ENCODE measurements at regions not wholly inside any gene's neighbourhood (a gene's known extent, or its start where the extent isn't known, plus 50 kb on each side); places are given as distances from the start of the nearest gene placed in this dataset.
"Not testable (repeated sequence)": the region's sequence is repeated elsewhere in the genome, so short reads cannot be mapped to it uniquely, and the experiment has no call there.

DNA sequence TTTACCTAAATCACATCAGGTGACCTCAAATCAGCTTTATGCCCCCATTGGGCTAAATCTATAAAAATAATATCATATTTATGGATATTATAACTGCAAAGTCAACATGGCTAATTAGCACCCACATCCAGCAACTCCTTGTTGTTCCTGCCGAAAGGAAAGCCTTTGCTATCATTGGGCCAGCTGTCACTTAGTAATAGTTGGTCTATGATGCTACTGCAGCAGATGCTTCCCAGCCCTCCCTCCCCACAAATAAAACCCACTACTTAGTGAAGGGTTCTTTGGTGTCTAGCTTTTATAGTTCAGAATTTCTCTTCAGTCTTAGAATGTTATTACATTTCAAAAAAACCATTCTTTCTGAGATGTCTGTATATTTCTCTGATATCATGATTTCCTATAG, 116.9 kb upstream of the ENPEP start:
- no peak for ATAC-seq

DNA sequence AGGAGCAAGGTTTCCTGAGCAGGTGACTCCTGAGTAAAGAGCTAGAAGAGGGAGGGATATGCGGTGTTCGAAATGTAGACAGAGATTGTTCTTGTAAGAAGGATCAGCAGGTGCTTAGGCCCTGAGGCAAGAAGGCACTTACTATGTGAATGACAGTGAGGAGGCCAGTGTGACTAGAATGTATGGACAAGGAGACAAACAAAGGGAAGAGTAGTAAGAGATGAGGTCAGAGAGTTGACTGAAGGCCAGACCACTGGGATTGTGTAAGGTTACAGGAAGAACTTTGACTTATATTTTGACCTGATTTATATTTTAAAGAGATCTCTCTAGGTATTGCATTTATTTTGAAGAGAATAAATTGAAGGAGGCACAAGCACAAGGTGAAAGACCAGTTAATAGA, 118.4 kb upstream of the ENPEP start:
- no peak for ATAC-seq

DNA sequence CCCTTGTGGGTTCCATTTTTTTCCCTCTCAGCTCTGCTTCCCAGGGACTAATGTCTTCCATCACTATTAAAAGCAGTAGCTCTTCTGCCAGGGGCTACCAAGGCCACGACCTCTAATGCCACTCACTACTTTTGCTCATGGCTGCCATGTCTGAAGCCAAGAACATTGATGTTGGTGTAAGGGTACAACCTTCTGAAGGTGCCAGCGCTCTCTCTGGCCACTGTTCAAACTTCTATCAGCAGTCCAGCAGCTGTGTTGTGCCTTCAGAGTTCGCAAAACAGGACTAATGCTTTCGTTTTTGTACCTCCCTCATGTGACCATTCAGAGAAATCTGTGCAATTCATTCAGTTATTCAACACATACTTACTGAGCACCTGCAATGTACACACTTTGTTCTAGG, 121.5 kb upstream of the ENPEP start:
- no peak for ATAC-seq

DNA sequence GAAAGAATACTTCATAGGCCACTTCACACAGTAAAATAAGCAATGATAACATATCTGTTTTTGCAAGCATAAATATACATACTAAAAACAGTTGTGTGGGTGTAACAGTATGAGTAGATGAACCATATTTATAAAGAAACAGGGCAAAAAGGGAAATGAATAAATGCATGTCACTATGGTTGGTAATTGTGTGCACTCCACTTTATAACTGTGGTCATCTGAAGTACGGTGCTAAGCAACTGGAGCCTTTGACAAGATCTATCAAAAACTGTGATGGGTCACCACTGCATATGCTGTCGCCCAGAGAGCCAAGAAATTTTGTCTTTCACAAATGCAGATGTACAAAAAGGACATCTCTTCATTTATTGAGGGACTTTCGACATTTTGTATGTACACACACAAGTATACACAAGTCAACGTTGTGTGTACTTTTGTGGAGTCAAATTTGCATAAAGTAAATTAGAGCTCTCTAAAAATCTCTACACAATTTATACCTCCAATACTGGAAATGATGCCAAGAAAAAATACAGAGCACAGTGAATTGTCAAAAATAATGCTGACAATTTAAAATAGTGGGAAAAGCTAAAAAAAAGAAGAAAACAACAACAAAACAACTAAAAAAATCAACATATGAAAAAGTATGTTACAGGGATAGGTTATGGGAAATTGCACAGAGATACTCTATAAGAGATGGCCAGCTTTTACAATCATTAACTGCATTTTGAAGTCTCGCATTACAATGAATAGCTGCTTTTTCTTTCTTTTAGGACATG, 123.1 kb upstream of the ENPEP start:
- ATAC-seq, result no peak

DNA sequence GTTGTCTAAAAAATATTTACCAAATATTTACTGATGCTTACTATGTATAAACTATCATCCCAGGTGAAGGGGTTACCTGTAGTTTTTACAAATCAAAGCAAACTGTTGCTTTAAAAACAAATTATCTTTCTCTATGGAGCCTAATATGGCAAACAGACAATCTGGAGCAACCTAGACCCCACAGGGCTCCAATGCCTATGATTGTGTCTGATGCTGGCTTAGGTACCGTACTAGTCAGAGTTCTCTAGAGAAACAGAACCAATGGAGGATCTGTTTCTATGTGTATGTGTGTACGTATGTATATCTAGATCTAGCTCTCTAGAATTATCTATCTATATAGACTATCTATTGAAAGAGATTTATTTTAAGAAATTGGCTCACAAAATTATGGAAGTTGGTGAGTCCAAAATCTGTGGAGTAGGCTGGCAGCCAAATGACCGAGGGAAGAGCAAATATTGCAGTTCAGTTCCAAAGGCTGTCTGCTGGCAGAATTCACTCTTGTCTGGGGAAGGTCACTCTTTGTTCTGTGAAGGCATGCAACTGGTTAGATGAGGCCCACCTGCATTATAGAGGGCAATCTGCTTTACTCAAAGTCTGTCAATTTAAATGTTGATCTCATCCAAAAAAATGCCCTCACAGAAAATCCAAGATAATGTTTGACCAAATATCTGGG, 127.1 kb upstream of the ENPEP start:
- ATAC-seq, result no peak

DNA sequence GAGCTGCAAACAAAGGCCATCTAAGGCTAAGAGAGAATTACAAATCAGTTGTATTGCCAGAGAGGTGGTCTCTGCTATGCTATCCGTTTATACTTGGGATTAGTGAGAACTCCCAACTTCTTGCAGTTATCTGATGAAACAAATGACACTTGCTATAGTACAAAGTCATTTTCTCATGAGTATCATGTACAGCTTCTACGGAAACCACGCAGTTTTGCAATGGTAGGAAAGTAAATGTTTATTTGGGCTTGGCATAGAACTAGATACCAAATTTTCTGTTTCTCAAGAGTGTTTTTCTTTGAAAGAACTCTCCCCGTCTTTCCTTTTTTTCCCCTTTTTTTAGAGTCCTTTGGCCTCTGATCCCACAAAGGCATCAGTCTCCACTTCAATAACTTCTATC, 128.2 kb upstream of the ENPEP start:
- no peak for ATAC-seq

DNA sequence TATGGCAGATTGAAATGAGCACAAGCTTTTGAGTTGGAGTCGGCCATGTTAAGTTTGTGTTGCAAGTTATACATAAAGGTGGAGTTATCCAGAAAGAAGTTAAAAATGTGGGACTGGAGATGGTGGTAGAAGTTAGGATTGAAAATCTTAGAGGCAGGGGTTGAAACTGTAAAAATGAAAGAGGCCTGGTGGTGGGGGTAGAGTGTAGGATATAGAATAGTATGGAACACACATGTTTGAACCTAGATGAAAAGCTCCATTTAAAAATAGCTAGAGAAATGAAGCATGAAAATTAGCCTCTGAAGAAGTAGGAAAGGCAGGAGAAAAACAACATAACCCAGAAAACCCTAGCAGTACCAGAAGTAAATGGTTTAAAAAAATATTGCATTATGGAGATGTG, 131.8 kb upstream of the ENPEP start:
- no peak for ATAC-seq

DNA sequence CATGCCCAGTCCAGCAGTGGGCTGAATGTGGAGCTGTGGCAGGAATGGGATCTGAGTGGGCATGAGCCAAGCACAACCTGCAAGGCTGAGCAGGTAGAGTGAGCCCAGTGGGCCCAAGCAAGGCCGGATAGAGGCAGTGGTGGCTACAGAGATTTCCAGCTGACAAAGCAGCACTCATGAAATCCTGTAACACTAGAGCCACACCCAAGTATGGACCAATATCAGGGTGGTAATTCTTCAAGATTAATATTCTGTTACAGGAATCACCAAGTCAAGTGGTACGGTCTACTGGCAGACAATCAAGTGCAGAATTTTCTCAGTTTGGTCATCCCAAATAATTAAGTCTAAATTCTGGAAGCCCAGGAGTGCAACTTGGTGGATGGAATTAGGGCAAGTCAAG, 132.4 kb upstream of the ENPEP start:
- no peak for ATAC-seq

DNA sequence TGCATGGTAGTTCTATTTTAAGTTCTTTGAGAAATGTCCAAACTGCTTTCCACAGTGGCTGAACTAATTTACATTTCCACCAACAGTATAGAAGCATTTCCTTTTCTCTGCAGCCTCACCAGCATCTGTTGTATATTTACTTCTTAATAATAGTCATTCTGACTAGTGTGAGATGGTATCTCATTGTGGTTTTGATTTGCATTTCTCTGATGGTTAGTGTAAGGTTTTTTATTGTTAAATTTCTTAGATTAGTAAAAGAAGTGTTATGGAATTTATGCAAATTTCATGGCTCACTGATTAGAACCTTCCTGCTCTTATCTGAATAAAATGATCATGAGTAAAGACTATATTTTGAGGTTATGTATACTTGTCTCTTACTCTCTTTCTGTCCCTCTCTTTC, 134.8 kb upstream of the ENPEP start:
- ATAC-seq, result peak in 1 of 2 donors; percentile 17

DNA sequence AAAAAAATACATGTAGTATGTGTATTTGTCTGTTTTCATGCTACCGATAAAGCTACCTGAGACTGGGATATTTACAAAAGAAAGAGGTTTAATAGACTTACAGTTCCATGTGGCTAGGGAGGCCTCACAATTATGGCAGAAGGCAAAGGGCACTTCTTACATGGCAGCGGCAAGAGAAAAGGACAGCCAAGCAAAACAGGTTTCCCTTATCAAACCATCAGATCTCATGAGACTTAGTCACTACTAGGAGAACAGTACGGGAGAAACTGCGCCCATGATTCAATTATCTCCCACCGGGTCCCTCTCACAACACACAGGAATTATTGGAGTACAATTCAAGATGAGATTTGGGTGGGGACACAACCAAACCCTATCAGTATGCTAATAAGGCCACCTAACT, 137.0 kb upstream of the ELOVL6 start:
- no peak for ATAC-seq

DNA sequence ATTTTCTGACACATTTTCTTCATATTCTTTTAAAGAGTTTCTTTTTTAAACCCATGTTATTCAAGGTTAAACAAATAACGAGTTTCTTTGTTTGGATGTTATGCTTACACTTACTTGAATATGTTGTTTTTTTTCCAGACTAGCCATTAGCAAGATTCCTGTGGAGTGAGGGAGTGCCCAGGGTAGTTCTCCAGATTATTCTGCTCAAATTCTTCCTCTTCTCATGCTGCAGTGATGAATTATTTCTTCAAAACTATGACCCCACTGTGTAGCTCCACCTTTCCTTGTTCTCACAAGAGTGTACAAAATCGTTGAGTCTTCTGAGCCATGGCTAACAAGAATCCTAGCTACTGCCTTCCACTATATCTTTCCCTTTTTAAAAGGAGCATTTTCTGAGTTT, 134.1 kb upstream of the ELOVL6 start:
- no peak for ATAC-seq

DNA sequence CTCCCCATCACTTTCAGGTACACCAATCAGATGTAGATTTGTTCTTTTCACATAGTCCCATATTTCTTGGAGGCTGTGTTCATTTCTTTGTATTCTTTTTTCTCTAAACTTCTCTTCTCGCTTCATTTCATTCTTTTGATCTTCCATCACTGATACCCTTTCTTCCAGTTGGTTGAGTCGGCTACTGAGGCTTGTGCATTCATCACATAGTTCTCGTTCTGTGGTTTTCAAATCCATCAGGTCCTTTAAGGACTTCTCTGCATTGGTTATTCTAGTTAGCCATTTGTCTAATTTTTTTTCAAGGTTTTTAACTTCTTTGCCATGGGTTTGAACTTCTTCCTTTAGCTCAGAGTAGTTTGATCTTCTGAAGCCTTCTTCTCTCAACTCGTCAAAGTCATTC, 128.0 kb upstream of the ELOVL6 start:
- ATAC-seq, result not testable (repeated sequence)

DNA sequence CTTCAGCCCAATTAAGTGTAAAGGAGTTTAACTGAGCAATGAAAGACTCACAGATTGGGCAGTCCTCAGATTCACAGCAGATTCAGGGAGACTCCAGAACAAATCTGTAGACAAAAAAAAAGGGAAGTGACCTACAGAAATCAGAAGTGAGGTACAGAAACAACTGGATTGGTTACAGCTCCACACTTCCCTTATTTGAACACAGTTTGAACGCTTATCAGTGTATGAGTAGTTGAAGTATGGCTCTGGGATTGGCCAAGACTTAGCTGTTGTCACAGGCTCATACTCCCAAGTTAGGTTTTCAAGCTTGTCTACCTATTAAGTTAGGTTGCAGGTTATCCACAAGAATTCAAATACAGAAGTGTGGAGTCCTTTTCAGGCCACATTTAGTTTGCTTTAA, 112.4 kb upstream of the ELOVL6 start:
- ATAC-seq, result no peak

DNA sequence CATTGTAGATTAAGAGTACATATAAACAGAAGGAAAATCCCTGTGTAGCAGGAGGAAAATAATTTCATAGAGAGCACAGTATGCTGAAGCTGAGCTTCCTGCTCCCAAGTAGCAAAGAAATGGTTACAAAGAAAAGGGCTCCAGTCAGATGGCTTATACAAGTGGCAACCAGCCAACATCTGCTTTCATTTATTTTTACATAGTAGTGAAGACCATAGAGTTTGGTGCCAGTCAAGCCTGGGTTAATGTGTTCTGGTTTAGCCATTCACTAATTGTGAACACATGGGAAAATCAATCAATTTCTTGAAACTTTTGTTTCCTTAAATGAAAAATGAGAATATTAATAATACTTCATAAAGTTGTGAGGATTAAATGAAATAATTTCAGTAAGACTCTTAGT, 111.3 kb upstream of the ELOVL6 start:
- ATAC-seq, result no peak

DNA sequence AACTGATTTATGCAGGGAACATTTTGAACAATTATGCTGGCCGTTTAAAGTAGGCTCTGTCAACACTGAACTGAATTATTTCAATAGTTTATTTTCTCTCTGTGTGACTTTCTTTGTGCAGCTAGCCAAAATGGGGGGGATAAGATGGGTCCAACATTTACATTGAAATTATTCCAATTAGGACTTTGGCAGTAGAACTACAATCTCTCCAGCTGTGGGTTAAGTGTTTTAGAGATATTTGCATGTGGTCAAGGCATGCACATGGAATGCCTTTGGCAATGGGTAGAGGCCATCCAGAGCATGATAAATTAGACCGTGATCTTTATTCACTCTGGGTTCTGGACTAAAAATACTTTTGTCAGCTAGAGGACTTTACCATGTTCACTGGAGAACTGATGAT, 107.9 kb upstream of the ELOVL6 start:
- no peak for ATAC-seq

DNA sequence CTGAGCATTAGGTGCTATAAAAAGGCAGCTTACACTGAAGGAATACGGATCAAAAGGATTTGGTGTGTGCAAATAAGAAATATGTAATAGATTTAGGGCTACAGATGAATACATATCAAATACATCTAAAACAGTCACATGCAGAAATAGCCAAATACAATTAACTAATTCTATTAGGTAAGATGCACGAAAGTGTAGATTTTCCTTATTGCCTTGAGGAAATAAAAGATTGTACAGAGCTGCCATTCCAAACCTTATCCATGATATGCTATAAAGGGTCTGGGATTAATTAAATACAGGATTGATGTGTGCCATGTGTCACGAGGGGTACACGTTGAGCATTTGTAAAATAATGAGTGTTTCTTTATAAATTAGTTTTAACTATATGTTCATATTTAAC, 107.0 kb upstream of the ELOVL6 start:
- ATAC-seq, result no peak

DNA sequence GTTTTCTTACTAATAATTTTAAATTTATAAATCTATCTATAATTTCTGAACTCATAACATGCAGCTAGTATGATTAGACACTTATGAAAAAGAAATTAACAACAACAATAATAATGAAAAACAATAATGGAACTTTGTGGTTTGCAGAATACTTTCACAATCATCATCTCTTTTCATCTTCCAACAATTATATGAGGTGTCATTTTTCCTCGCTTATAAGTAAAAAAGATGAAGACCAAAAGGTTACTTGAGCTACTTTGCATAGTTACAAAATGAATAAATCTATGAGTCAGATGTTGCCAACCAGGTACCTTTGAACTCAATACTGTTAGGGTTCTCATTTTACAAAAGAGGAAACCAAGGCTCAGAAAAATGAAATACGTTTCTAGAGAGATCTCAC, 98.5 kb upstream of the ELOVL6 start:
- peak; percentile 81 to 83 for ATAC-seq

DNA sequence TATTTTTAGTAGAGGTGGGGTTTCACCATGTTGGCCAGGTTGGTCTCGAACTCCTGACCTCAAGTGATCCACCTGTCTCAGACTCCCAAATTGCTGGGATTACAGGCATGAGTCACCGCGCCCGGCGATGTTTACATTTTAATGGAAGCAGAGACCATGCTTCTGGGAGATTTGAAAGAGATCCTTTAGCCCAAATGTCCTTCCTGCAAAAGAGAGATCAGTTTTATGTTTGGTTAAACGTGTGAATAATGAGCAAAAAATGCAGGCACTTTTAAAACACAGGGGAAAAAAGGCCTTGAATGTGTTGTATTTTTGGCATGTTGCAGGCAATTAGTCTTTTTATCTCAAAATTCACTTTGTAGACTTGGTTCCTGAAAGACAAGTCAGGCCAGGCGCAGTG, 95.8 kb upstream of the ELOVL6 start:
- ATAC-seq, result no peak

DNA sequence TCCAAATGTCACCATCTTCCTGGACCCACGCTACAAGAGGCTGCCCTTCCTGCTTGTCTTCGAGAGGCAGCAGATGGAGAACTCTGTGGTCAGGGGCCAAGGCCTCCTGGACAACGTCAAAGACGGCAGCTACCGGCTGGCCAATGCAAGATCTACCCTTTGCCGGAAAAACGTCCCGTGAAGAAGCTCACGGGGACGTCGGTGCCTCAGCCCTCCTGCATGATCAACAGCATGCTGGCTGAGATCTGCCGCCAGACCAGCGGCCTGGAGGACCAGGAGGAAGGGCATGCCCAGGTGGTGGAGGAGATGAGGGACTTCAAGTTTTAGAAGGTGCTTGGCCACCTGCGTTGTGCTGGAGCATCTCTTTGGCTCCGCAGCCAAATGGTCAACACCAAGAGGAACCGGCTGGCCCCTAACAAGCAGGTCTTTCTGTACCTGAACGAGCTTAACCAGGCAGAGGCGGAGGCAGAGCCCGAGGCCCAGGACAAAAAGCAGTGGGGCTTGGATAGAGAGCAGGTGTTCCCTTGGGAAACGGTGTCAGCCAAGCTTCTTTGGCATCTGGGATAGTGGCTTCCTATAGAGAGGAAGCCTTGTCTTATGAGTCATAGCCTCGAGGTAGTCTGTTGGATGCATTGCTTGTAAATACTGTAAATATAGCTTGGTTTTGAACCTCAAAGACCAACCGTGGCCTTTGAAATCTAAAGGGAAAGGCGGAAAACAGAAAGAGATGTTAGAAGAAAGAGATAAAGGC, 94.8 kb upstream of the ELOVL6 start:
- no peak for ATAC-seq

DNA sequence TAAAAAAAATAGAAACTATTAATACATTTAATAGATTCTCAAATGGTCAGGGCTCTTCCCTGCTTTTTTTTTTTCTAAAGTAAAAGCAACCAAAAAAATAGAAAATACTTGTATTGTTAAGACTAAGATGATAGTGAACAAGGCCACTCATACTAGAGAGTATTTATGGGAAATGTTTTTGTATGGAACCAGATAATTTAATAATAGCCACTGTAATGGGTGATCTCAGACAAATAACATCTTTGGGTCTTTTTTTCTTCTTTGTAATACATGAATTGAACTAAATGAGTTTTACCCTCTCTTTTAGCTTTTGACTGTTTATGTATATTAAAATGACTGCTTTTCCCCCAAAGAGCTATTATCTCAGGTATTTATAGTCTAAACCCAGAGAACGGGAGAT, 92.1 kb upstream of the ELOVL6 start:
- ATAC-seq, result no peak

DNA sequence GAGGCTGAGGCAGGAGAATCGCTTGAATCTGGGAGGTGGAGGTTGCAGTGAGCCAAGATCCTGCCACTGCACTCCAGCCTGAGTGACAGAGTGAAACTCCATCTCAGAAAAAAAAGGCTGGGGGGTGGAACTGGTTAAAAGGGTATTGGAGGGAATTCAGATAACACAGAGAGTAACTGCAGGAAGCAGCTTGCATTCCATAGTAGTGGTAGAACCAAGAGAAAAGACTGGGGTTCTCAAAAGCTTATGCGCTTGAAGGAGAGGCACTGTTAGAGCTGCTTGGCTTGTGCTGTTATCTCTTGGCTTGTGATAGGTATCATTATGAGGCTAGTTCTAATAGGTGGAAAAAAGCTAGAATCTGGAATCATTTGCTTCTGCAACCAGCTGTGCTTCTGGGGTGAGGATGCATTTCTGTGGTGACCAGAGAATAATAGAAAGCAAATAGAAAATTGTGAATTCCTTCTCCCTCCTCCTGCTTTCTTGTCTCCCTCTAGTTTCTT, 91.2 kb upstream of the ELOVL6 start:
- no peak for ATAC-seq

DNA sequence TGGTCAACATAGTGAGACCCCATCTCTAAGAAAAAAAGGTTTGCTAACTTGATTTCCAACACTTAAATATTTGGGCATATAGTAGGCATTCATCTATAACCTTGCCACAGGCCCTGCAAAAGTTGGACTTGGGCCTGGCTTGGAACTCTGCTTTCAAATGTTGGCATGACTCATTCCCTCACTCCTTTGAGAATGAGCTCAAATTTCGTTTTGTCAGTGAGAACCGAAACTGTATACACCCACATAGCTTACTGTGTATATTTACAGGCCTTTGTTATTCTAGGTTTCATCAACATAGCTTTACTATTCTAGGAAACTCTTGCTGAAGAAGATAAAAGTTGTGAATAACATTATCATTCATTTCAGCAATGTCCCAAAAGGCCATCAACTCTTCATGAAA, 88.7 kb upstream of the ELOVL6 start:
- peak; percentile 69 to 80 for ATAC-seq

DNA sequence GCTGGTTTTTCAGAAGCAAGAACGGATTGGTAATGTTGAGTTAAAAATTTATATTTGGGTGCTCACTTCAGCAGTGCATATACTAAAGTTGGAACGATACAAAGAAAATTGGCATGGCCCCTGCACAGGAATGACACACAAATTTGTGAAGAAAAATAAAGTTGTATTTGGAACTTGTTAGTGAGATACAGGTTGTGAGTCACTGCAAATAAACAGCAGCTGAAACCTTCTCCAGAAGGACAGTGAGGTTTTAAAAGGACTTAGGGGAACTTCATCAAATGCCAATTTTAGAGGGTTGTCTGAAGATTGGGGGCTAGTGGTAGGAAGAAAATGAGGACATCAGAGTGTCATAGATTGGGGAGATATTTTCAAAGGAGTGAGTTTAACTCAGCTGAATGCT, 79.7 kb upstream of the ELOVL6 start:
- ATAC-seq, result no peak

DNA sequence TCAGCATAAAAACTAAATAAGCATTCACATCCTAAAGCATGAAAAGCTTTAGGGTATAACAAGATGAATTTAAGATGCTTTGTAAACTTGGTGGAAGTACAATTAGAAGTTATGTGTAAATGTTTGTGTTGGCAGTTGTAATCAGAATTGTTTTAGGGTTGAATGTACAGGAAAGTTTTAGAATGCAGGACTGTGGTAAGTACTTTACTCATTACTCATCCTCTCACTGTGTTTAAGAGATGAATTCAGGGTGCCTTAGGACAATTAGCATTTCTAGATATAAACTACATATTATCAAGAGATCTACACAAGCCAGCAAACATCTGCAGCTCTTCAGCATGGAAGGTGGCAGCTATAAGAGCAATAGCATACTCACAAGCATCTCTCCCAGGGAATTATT, 77.5 kb upstream of the ELOVL6 start:
- no peak for ATAC-seq
